ENCODE measurements at regions not wholly inside any gene's neighbourhood (a gene's known extent, or its start where the extent isn't known, plus 50 kb on each side); places are given as distances from the start of the nearest gene placed in this dataset.

- intact Hi-C loops (cut with micrococcal nuclease) = no loop called here
- Histone ChIP-seq H3K9me3 (replicated peaks in 1 of 2; ENCODE audit: control insufficient read depth in 1 of 2, insufficient read depth in 1 of 2, low read length in 2 of 2) (no peaks in the 10 kb centered on the region), H3K36me3 (replicated peaks in 1 of 2; ENCODE audit: control insufficient read depth in 1 of 2, insufficient read depth in 2 of 2, low read length in 2 of 2) (no peaks in the 10 kb centered on the region), H3K4me3 (replicated peaks in 1 of 3; ENCODE audit: low read depth in 2 of 3, low read length in 3 of 3) (no peak overlapping the region), H2AFZ (ENCODE audit: insufficient read depth, low read depth, low read length, poor library complexity, severe bottlenecking) (no peak overlapping the region), H3K27ac (ENCODE audit: low read depth in 1 of 2, low read length in 2 of 2) (no peak overlapping the region), H3K4me2 (replicated peaks; ENCODE audit: extremely low read depth, low read length, poor library complexity, severe bottlenecking) (no peak overlapping the region), H4K20me1 (ENCODE audit: insufficient read depth, low read length) (no peaks in the 10 kb centered on the region), H3K79me2 (ENCODE audit: insufficient read depth, low read length) (no peaks in the 10 kb centered on the region), H3K9ac (ENCODE audit: insufficient read depth, low read length, poor library complexity, severe bottlenecking) (no peak overlapping the region), H3K27me3 (ENCODE audit: control insufficient read depth in 2 of 2, insufficient read depth in 2 of 2, low read length in 2 of 2) (no peaks in the 10 kb centered on the region), H3K4me1 (ENCODE audit: control insufficient read depth in 1 of 2, insufficient read depth in 2 of 2, low read length in 2 of 2) (no peaks in the 10 kb centered on the region)
- Mint-ChIP-seq H3K27ac (peak overlapping the region in 1 of 7 donors; percentile 24), H3K4me3 (no peak overlapping the region), H3K36me3 (no peaks in the 10 kb centered on the region), H3K4me1 (no peaks in the 10 kb centered on the region), H3K27me3 (ENCODE audit: low read depth in 3 of 3) (peaks cover 2 to 8% (median 7%) of the 10 kb centered on the region in 3 donors), H3K9me3 (peaks cover 0 to 1% (median 0%) of the 10 kb centered on the region in 7 donors)
- WGBS (ENCODE audit: insufficient coverage) = no CpG with 5 or more reads among the region's 2 CpGs
- TF ChIP-seq CTCF (IDR thresholded peaks at IDR 0.05) = no peak
- DNase-seq = no peak
These were observed 96.3 kb downstream of the PCDH1 start for GRCh38 chr5:141781910-141782309.

- Histone ChIP-seq H3K4me2 (replicated peaks; ENCODE audit: extremely low read depth, low read length, poor library complexity, severe bottlenecking) (no peak overlapping the region), H3K4me1 (ENCODE audit: control insufficient read depth in 1 of 2, insufficient read depth in 2 of 2, low read length in 2 of 2) (no peaks in the 10 kb centered on the region), H4K20me1 (ENCODE audit: insufficient read depth, low read length) (no peaks in the 10 kb centered on the region), H2AFZ (ENCODE audit: insufficient read depth, low read depth, low read length, poor library complexity, severe bottlenecking) (no peak overlapping the region), H3K9ac (ENCODE audit: insufficient read depth, low read length, poor library complexity, severe bottlenecking) (no peak overlapping the region), H3K4me3 (replicated peaks in 1 of 3; ENCODE audit: low read depth in 2 of 3, low read length in 3 of 3) (no peak overlapping the region), H3K9me3 (replicated peaks in 1 of 2; ENCODE audit: control insufficient read depth in 1 of 2, insufficient read depth in 1 of 2, low read length in 2 of 2) (no peaks in the 10 kb centered on the region), H3K27ac (ENCODE audit: low read depth in 1 of 2, low read length in 2 of 2) (no peak overlapping the region), H3K27me3 (ENCODE audit: control insufficient read depth in 2 of 2, insufficient read depth in 2 of 2, low read length in 2 of 2) (no peaks in the 10 kb centered on the region), H3K79me2 (ENCODE audit: insufficient read depth, low read length) (no peaks in the 10 kb centered on the region), H3K36me3 (replicated peaks in 1 of 2; ENCODE audit: control insufficient read depth in 1 of 2, insufficient read depth in 2 of 2, low read length in 2 of 2) (no peaks in the 10 kb centered on the region)
- H3K27ac Mint-ChIP-seq = no peak overlapping the region
- intact Hi-C loops (cut with micrococcal nuclease) = no loop called here
- H3K9me3 Mint-ChIP-seq = peaks cover 0 to 3% (median 0%) of the 10 kb centered on the region in 7 donors
- WGBS (ENCODE audit: insufficient coverage) = 90% methylated on average over 3 of the region's 13 CpGs
- no peak for DNase-seq
- H3K36me3 Mint-ChIP-seq = no peaks in the 10 kb centered on the region
- no peak for TF ChIP-seq CTCF (IDR thresholded peaks at IDR 0.05)
- H3K4me1 Mint-ChIP-seq = no peaks in the 10 kb centered on the region
- H3K4me3 Mint-ChIP-seq = no peak overlapping the region
- H3K27me3 Mint-ChIP-seq (ENCODE audit: low read depth in 3 of 3) = peaks cover 2 to 8% (median 7%) of the 10 kb centered on the region in 3 donors
These were observed 97.0 kb downstream of the PCDH1 start for GRCh38 chr5:141780952-141781781.

Data from CD14-positive monocyte (primary cell).